Activated CD4-positive, alpha-beta T cell treated with anti-CD3 and anti-CD28 coated beads, Interleukin-10, Interleukin-2, amounts not matched to agents 100 ng/mL and 50 ng/mL, durations not matched to agents 16 hours and 8 hours (primary cell): ENCODE measurements at regions not wholly inside any gene's neighbourhood (a gene's known extent, or its start where the extent isn't known, plus 50 kb on each side); places are given as distances from the start of the nearest gene placed in this dataset.
"Not testable (repeated sequence)": the region's sequence is repeated elsewhere in the genome, so short reads cannot be mapped to it uniquely, and the experiment has no call there.

Experiments used
- DNase-seq: peaks from one replicate; pipeline ENCODE4 v3.0.0-alpha.2; 2020

- DNase-seq = not testable (repeated sequence)
Observed at GRCh38 chr7:49100908-49101740, 176.8 kb downstream of the CDC14C start.

GRCh38 chr7:49102411-49102810 is 178.1 kb downstream of the CDC14C start:
- no peak for DNase-seq

- DNase-seq = no peak
Observed at GRCh38 chr7:49111706-49112105, 187.4 kb downstream of the CDC14C start.

- no peak for DNase-seq
Observed at GRCh38 chr7:49112222-49112621, 187.9 kb downstream of the CDC14C start.

GRCh38 chr7:49112647-49113046 is 188.3 kb downstream of the CDC14C start:
- DNase-seq = no peak

- DNase-seq = no peak
Observed at GRCh38 chr7:49119706-49120105, 195.4 kb downstream of the CDC14C start.

GRCh38 chr7:49125246-49125645 is 200.9 kb downstream of the CDC14C start:
- DNase-seq = no peak

GRCh38 chr7:49127359-49127913 is 203.1 kb downstream of the CDC14C start:
- no peak for DNase-seq

- no peak for DNase-seq
Observed at GRCh38 chr7:49137978-49138377, 213.6 kb downstream of the CDC14C start.

- no peak for DNase-seq
Observed at GRCh38 chr7:49150486-49150885, 226.1 kb downstream of the CDC14C start.

- no peak for DNase-seq
Observed at GRCh38 chr7:49151146-49151545, 226.8 kb downstream of the CDC14C start.

GRCh38 chr7:49158321-49158720 is 234.0 kb downstream of the CDC14C start:
- no peak for DNase-seq

- no peak for DNase-seq
Observed at GRCh38 chr7:49159536-49159935, 235.2 kb downstream of the CDC14C start.

GRCh38 chr7:49166441-49166840 is 242.1 kb downstream of the CDC14C start:
- no peak for DNase-seq

GRCh38 chr7:49172639-49173038 is 248.3 kb downstream of the CDC14C start:
- DNase-seq = no peak

GRCh38 chr7:49174396-49174795 is 250.0 kb downstream of the CDC14C start:
- DNase-seq = no peak

- no peak for DNase-seq
Observed at GRCh38 chr7:49187543-49188268, 263.4 kb downstream of the CDC14C start.

- no peak for DNase-seq
Observed at GRCh38 chr7:49228426-49229098, 304.2 kb downstream of the CDC14C start.

- no peak for DNase-seq
Observed at GRCh38 chr7:49229246-49229645, 304.9 kb downstream of the CDC14C start.

GRCh38 chr7:49243521-49243920 is 319.2 kb downstream of the CDC14C start:
- DNase-seq = no peak

- DNase-seq = no peak
Observed at GRCh38 chr7:49244543-49244942, 320.2 kb downstream of the CDC14C start.

- no peak for DNase-seq
Observed at GRCh38 chr7:49245062-49245461, 320.7 kb downstream of the CDC14C start.

- DNase-seq = no peak
Observed at GRCh38 chr7:49247759-49248158, 323.4 kb downstream of the CDC14C start.
